GM12878 (cell line): ENCODE measurements at regions not wholly inside any gene's neighbourhood (a gene's known extent, or its start where the extent isn't known, plus 50 kb on each side); places are given as distances from the start of the nearest gene placed in this dataset.

Source experiments
- ATAC-seq: fragments of 200-7000 bp; cut with Tn5 transposase; 3 replicates; pipeline ENCODE4 v1.9.1; 2020; ENCODE audit warnings: mild to moderate bottlenecking, moderate library complexity
- BruUV-seq: library from RNA; stranded (reverse); fragments of 400-500 nt; replicated peaks from 2 replicates; lab custom pipeline; 2021; lab: Mats Ljungman, UMichigan
- CTCF ChIA-PET: fragments of 300-600 bp; sonication (Branson Sonifier 250); formaldehyde crosslinking; extraction: SDS; loops from one replicate; lab custom pipeline; 2021; ENCODE audit warnings: inconsistent platforms; lab: Yijun Ruan, JAX
- POLR2A ChIA-PET: fragments of 350-600 bp; formaldehyde crosslinking; extraction: SDS; loops from one replicate; lab custom pipeline; 2021; ENCODE audit warnings: inconsistent platforms; lab: Charles Lee
- RAD21 ChIA-PET: fragments of 300-600 bp; sonication (Branson Sonifier 250); formaldehyde crosslinking; loops from one replicate; lab custom pipeline; 2023; ENCODE audit warnings: antibody characterized with exemption; ENCODE audit not compliant: unreplicated experiment; lab: Charles Lee
- SMC1A ChIA-PET: fragments of 300-600 bp; sonication (Branson Sonifier 250); formaldehyde crosslinking; loops from one replicate; lab custom pipeline; 2023; ENCODE audit not compliant: unreplicated experiment, uncharacterized antibody; lab: Charles Lee
- DNase-seq: peaks from one replicate; pipeline ENCODE4 v3.0.0-alpha.2; 2011; ENCODE audit warnings: low read depth, low spot score
- FAIRE-seq: peaks from 3 replicates; lab custom pipeline; 2011; peaks lifted over from hg19 to GRCh38; lab: Jason Lieb, UNC
- H2AFZ ChIP-seq: 2 replicates; pipeline ENCODE4 v1.6.0; 2011; ENCODE audit warnings: low read depth, low read length, control low read depth; ENCODE audit not compliant: control insufficient read depth
- H3K27ac ChIP-seq: 2 replicates; pipeline ENCODE4 v1.5.1; 2011; ENCODE audit warnings: control low read depth; ENCODE audit not compliant: control insufficient read depth, insufficient read depth
- H3K27me3 ChIP-seq, 2 experiments: replicated peaks in 1 of 2; 2 replicates each; pipeline versions ENCODE4 v1.6.0 to v1.6.1; 2011; ENCODE audit warnings: low read length in 1 of 2; ENCODE audit not compliant: control insufficient read depth in 2 of 2, insufficient read depth in 2 of 2
- H3K36me3 ChIP-seq, 2 experiments: 2 replicates each; pipeline ENCODE4 v1.5.1; 2011; ENCODE audit warnings: low read length in 1 of 2; ENCODE audit not compliant: control insufficient read depth in 2 of 2, insufficient read depth in 2 of 2
- H3K4me1 ChIP-seq: 2 replicates; pipeline ENCODE4 v1.6.1; 2011; ENCODE audit warnings: mild to moderate bottlenecking, low read length, moderate library complexity, mixed read lengths; ENCODE audit not compliant: control insufficient read depth, insufficient read depth
- H3K4me2 ChIP-seq: 2 replicates; pipeline ENCODE4 v1.6.0; 2011; ENCODE audit warnings: control low read depth; ENCODE audit not compliant: control insufficient read depth, insufficient read depth
- H3K4me3 ChIP-seq: fragments of 200-600 bp; sonication (generic); 2 replicates; pipeline ENCODE4 v1.5.1; 2016
- H3K79me2 ChIP-seq: 2 replicates; pipeline ENCODE4 v1.6.0; 2011; ENCODE audit warnings: low read length; ENCODE audit not compliant: control insufficient read depth, insufficient read depth
- H3K9ac ChIP-seq: 2 replicates; pipeline ENCODE4 v1.8.0; 2011; ENCODE audit warnings: low read length, control low read depth, mixed read lengths; ENCODE audit not compliant: control insufficient read depth, insufficient read depth
- H3K9me3 ChIP-seq: replicated peaks from 3 replicates; pipeline ENCODE4 v1.5.1; 2011; ENCODE audit warnings: mild to moderate bottlenecking, low read length; ENCODE audit not compliant: control insufficient read depth, insufficient read depth
- H4K20me1 ChIP-seq: 2 replicates; pipeline ENCODE4 v1.6.0; 2011; ENCODE audit not compliant: control insufficient read depth, insufficient read depth
- CBX3 ChIP-seq: fragments of 200-600 bp; sonication (generic); IDR thresholded peaks from 2 replicates; pipeline ENCODE4 v1.6.1; 2016; ENCODE audit warnings: low read depth, borderline replicate concordance
- CREB1 ChIP-seq: IDR thresholded peaks from 2 replicates; pipeline ENCODE4 v1.6.1; 2012; ENCODE audit warnings: low read depth, mild to moderate bottlenecking, inconsistent platforms
- HDAC2 ChIP-seq: fragments of 200-600 bp; sonication (generic); IDR thresholded peaks from 2 replicates; pipeline ENCODE4 v1.6.1; 2017
- IRF4 ChIP-seq: IDR thresholded peaks from 2 replicates; pipeline ENCODE4 v1.6.1; 2011; ENCODE audit warnings: low read depth, low read length
- JUNB ChIP-seq: IDR thresholded peaks from 2 replicates; pipeline ENCODE4 v1.6.1; 2016; ENCODE audit warnings: antibody characterized with exemption, mild to moderate bottlenecking
- KDM1A ChIP-seq: fragments of 200-600 bp; sonication (generic); IDR thresholded peaks from 2 replicates; pipeline ENCODE4 v1.6.1; 2016; ENCODE audit warnings: borderline replicate concordance
- MYC ChIP-seq: IDR thresholded peaks from 2 replicates; pipeline ENCODE4 v1.6.1; 2011; ENCODE audit warnings: mild to moderate bottlenecking, low read length, moderate library complexity, inconsistent platforms; ENCODE audit not compliant: insufficient read depth, insufficient replicate concordance, insufficient read length, severe bottlenecking
- NFYA ChIP-seq: IDR thresholded peaks from 2 replicates; pipeline ENCODE4 v1.6.1; 2011; ENCODE audit warnings: low read depth, mild to moderate bottlenecking, low read length, improper control_type of control experiment, borderline replicate concordance
- NFYB ChIP-seq: IDR thresholded peaks from 2 replicates; pipeline ENCODE4 v1.6.1; 2011; ENCODE audit warnings: low read depth, mild to moderate bottlenecking, low read length, improper control_type of control experiment, moderate library complexity; ENCODE audit not compliant: insufficient read depth
- NR2C2 ChIP-seq: IDR thresholded peaks from 2 replicates; pipeline ENCODE4 v1.6.1; 2011; ENCODE audit warnings: borderline replicate concordance, low read depth; ENCODE audit not compliant: control insufficient read depth, insufficient read length
- PML ChIP-seq: IDR thresholded peaks from 2 replicates; pipeline ENCODE4 v1.6.1; 2012; ENCODE audit warnings: low read length, inconsistent platforms
- REST ChIP-seq: IDR thresholded peaks from 2 replicates; pipeline ENCODE4 v1.6.1; 2012; ENCODE audit warnings: mild to moderate bottlenecking, low read depth, low read length
- SKIL ChIP-seq: fragments of 450-650 bp; IDR thresholded peaks from 2 replicates; pipeline ENCODE4 v1.6.1; 2017; ENCODE audit warnings: mild to moderate bottlenecking, low read depth, inconsistent platforms; ENCODE audit not compliant: poor library complexity, severe bottlenecking
- STAT3 ChIP-seq: IDR thresholded peaks from 2 replicates; pipeline ENCODE4 v1.6.1; 2011; ENCODE audit warnings: low read depth, low read length, improper control_type of control experiment
- TBL1XR1 ChIP-seq: IDR thresholded peaks from 2 replicates; pipeline ENCODE4 v1.6.1; 2012; ENCODE audit warnings: low read depth, low read length, improper control_type of control experiment
- ZNF207 ChIP-seq: fragments of 450-650 bp; IDR thresholded peaks from 2 replicates; pipeline ENCODE4 v1.6.1; 2014; ENCODE audit warnings: antibody characterized with exemption, mild to moderate bottlenecking, borderline replicate concordance
- ZNF217 ChIP-seq: fragments of 450-650 bp; IDR thresholded peaks from 2 replicates; pipeline ENCODE4 v1.6.1; 2017; ENCODE audit warnings: antibody characterized with exemption, mild to moderate bottlenecking
- WGBS: methylation state at CpG from one replicate; pipeline ENCODE4 v1.1.6; 2016; ENCODE audit warnings: low lambda C conversion rate; ENCODE audit not compliant: insufficient replicate concordance, insufficient coverage; ENCODE audit errors: missing lambda C conversion rate; 5-methylcytosine and 5-hydroxymethylcytosine counted together
- in situ Hi-C: fragments of 300-500 bp; cut with MboI; formaldehyde crosslinking; loops from 9 replicates; pipeline ENCODE4 v1.14.3; 2018; ENCODE audit warnings: mixed read lengths
- intact Hi-C: fragments of 100-400 bp; cut with micrococcal nuclease; formaldehyde crosslinking; loops from one replicate; pipeline ENCODE4 v1.14.2; 2022; ENCODE audit not compliant: unreplicated experiment

GRCh38 chr1:38586993-38587646 lies 272.5 kb downstream of the RRAGC start (continued):
- TF ChIP-seq SKIL (no peak), CBX3 (no peak), TBL1XR1 (no peak), CREB1 (no peak), KDM1A (no peak), JUNB (no peak)

- no TSS peak for BruUV-seq
- Histone ChIP-seq H3K36me3 (no peaks in the 10 kb centered on the region), H3K79me2 (no peaks in the 10 kb centered on the region), H3K9me3 (no peaks in the 10 kb centered on the region), H3K4me3 (no peak overlapping the region), H3K9ac (no peak overlapping the region), H2AFZ (no peak overlapping the region), H3K4me2 (no peak overlapping the region), H3K27me3 (0 out of 4 replicates have a peak, but pooled peaks cover 0 to 1% of the 10 kb centered on the region in 2 experiments), H3K4me1 (peaks cover 3% of the 10 kb centered on the region; the same call in 1 of the 2 replicates), H3K27ac (no peak overlapping the region), H4K20me1 (no peaks in the 10 kb centered on the region)
- ATAC-seq (no peak), DNase-seq (no peak), FAIRE-seq (no peak)
- SMC1A ChIA-PET: interaction anchor here (0.7 to 2.4 kb wide), 12 partner anchors 17 to 591 kb away, joined by 3 to 9 read pairs (median 4); no protein-coding TSS in a partner anchor
- RAD21 ChIA-PET: interaction anchor here (1.1 to 1.6 kb wide), 3 partner anchors 515 to 558 kb away, joined by 3 to 6 read pairs (median 3); no protein-coding TSS in a partner anchor
- WGBS: 53% methylated on average over 4 of the region's 4 CpGs
- in situ Hi-C loops (loop anchor here (25.0 kb wide), 1 partner anchor 549 kb away; the partner anchor contains the start of gene POU3F1), intact Hi-C loops (loop anchor here (2.0 to 5.0 kb wide), 3 partner anchors 109 to 559 kb away; no protein-coding TSS in a partner anchor)
- CTCF ChIA-PET: interaction anchor here (0.6 to 3.7 kb wide), 16 partner anchors 10 to 561 kb away, joined by 3 to 19 read pairs (median 3); no protein-coding TSS in a partner anchor
- TF ChIP-seq HDAC2 (no peak), REST (no peak), NR2C2 (no peak), ZNF207 (no peak), ZNF217 (no peak), MYC (no peak), STAT3 (no peak), NFYA (no peak), NFYB (no peak), PML (no peak), IRF4 (no peak)
- POLR2A ChIA-PET: no interaction called here
Observed at GRCh38 chr1:38585971-38586370, 273.6 kb downstream of the RRAGC start.
